Right lobe of liver (tissue), 6 donors: ENCODE measurements at regions not wholly inside any gene's neighbourhood (a gene's known extent, or its start where the extent isn't known, plus 50 kb on each side); places are given as distances from the start of the nearest gene placed in this dataset.

Experiments
- ATAC-seq, 4 donors: fragments of 200-7000 bp; cut with Tn5 transposase; one replicate each; pipeline ENCODE4 v1.9.1; 2020; ENCODE audit warnings: mild to moderate bottlenecking in 4 of 4, moderate library complexity in 4 of 4
- DNase-seq, 3 donors: peaks; one replicate each; pipeline ENCODE4 v3.0.0-alpha.2; 2020
- H3K27ac ChIP-seq, 3 donors: fragments of 200-600 bp; one replicate each; pipeline ENCODE4 v1.8.0; 2022
- H3K27me3 ChIP-seq, 2 donors: fragments of 200-600 bp; one replicate each; pipeline ENCODE4 v1.8.0; 2022
- H3K36me3 ChIP-seq, 4 donors: fragments of 200-600 bp; sonication (generic) in 1 of 4; one replicate each; pipeline versions ENCODE4 v1.5.1 to v1.8.0; 2017 to 2022; ENCODE audit warnings: control low read depth in 1 of 4
- H3K4me1 ChIP-seq, 4 donors: fragments of 200-600 bp; sonication (generic) in 1 of 4; one replicate each; pipeline versions ENCODE4 v1.5.1 to v1.8.0; 2017 to 2022; ENCODE audit warnings: control low read depth in 1 of 4
- H3K4me3 ChIP-seq, 3 donors: fragments of 200-600 bp; one replicate each; pipeline ENCODE4 v1.8.0; 2022
- H3K9me3 ChIP-seq, 4 donors: fragments of 200-600 bp; sonication (generic) in 1 of 4; one replicate each; pipeline versions ENCODE4 v1.5.1 to v1.8.0; 2017 to 2022; ENCODE audit warnings: control low read depth in 1 of 4
- POLR2A ChIP-seq: fragments of 450-650 bp; IDR thresholded peaks from one replicate; pipeline ENCODE4 v1.6.1; 2017; ENCODE audit warnings: antibody characterized with exemption, mild to moderate bottlenecking
- WGBS: methylation state at CpG from one replicate; pipeline ENCODE4 v1.1.6; 2018; ENCODE audit warnings: low coverage, low lambda C conversion rate; ENCODE audit not compliant: insufficient coverage; ENCODE audit errors: missing lambda C conversion rate; 5-methylcytosine and 5-hydroxymethylcytosine counted together
- intact Hi-C, 2 donors: fragments of 100-400 bp; cut with DNase I; formaldehyde crosslinking; loops; one replicate each; pipeline versions ENCODE4 v1.11.2 to v1.14.1; 2022
- TF ChIP-seq, protein P1 (sequence below), 4 donors: fragments of 200-600 bp in 3 of 4; fragments of 450-650 bp in 1 of 4; IDR thresholded peaks; one replicate each; pipeline versions ENCODE4 v1.5.1 to v1.8.0; 2016 to 2022; ENCODE audit warnings: antibody characterized with exemption in 4 of 4, mild to moderate bottlenecking in 2 of 4
- donor health status: DM: no; HTN: yes; CAD: no.
- donor health status: DM: no; HTN: no; CAD: no.
- donor health status: DM: no; HTN: no; CAD: no.
- donor health status: DM: no; HTN: yes; CAD: no.
- donor health status: DM: no; HTN: yes; CAD: no.

DNA sequence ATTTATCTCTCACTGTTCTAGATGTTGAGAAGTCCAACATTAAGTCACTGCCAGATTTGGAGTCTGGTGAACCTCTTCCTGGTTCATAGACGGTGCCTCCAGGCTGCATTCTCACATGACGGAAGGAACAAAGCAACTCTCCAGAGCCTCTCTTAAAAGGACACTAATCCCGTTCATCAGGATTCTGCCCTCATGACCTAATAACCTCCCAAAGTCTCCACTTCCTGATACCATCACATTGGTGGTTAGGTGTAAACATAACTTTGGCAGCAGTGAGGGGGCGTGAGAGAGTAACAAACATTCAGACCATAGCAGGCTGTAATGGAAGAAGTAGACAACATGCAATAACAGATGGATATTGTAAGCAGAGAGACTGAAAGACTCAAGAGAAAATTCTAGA, 388.6 kb downstream of the PDHA2 start:
- ATAC-seq: no peak
- H3K27ac ChIP-seq: no peak overlapping the region
- H3K9me3 ChIP-seq: no peaks in the 10 kb centered on the region
- WGBS: 31% methylated on average over 4 of the region's 4 CpGs
- no peaks in the 10 kb centered on the region for H3K4me1 ChIP-seq
- DNase-seq: no peak
- TF ChIP-seq, protein P1, sequence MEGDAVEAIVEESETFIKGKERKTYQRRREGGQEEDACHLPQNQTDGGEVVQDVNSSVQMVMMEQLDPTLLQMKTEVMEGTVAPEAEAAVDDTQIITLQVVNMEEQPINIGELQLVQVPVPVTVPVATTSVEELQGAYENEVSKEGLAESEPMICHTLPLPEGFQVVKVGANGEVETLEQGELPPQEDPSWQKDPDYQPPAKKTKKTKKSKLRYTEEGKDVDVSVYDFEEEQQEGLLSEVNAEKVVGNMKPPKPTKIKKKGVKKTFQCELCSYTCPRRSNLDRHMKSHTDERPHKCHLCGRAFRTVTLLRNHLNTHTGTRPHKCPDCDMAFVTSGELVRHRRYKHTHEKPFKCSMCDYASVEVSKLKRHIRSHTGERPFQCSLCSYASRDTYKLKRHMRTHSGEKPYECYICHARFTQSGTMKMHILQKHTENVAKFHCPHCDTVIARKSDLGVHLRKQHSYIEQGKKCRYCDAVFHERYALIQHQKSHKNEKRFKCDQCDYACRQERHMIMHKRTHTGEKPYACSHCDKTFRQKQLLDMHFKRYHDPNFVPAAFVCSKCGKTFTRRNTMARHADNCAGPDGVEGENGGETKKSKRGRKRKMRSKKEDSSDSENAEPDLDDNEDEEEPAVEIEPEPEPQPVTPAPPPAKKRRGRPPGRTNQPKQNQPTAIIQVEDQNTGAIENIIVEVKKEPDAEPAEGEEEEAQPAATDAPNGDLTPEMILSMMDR (IDR thresholded peaks at IDR 0.05): no peak
- no peak for TF ChIP-seq POLR2A
- intact Hi-C loops: no loop called here
- no peak overlapping the region for H3K4me3 ChIP-seq
- no peaks in the 10 kb centered on the region for H3K27me3 ChIP-seq
- no peaks in the 10 kb centered on the region for H3K36me3 ChIP-seq

- intact Hi-C loops: no loop called here
Measured at GRCh38 chr4:96240041-96240440, 400.1 kb downstream of the PDHA2 start.

GRCh38 chr4:96241819-96242218, 401.9 kb downstream of the PDHA2 start:
- H3K27me3 ChIP-seq: no peaks in the 10 kb centered on the region
- no peak for ATAC-seq
- no peak for DNase-seq
- intact Hi-C loops: no loop called here
- no peak overlapping the region for H3K4me3 ChIP-seq
- no peaks in the 10 kb centered on the region for H3K36me3 ChIP-seq
- TF ChIP-seq POLR2A: no peak
- TF ChIP-seq, protein P1 (IDR thresholded peaks at IDR 0.05): no peak
- no peaks in the 10 kb centered on the region for H3K9me3 ChIP-seq
- H3K4me1 ChIP-seq: no peaks in the 10 kb centered on the region
- H3K27ac ChIP-seq: no peak overlapping the region

More at GRCh38 chr4:96240041-96240440, 400.1 kb downstream of the PDHA2 start:
- 43% methylated on average over 4 of the region's 4 CpGs for WGBS
- DNase-seq: no peak
- no peaks in the 10 kb centered on the region for H3K4me1 ChIP-seq
- TF ChIP-seq, protein P1 (IDR thresholded peaks at IDR 0.05): no peak
- no peak for TF ChIP-seq POLR2A
- no peak overlapping the region for H3K4me3 ChIP-seq
- H3K9me3 ChIP-seq: no peaks in the 10 kb centered on the region
- no peak overlapping the region for H3K27ac ChIP-seq
- H3K36me3 ChIP-seq: no peaks in the 10 kb centered on the region
- ATAC-seq: no peak
- no peaks in the 10 kb centered on the region for H3K27me3 ChIP-seq

- no peak overlapping the region for H3K4me3 ChIP-seq
- H3K9me3 ChIP-seq: no peaks in the 10 kb centered on the region
- no peaks in the 10 kb centered on the region for H3K4me1 ChIP-seq
- intact Hi-C loops: no loop called here
- no peaks in the 10 kb centered on the region for H3K36me3 ChIP-seq
- TF ChIP-seq, protein P1 (IDR thresholded peaks at IDR 0.05): no peak
- TF ChIP-seq POLR2A: no peak
- H3K27ac ChIP-seq: no peak overlapping the region
- H3K27me3 ChIP-seq: no peaks in the 10 kb centered on the region
- no peak for DNase-seq
- no peak for ATAC-seq
Measured at GRCh38 chr4:96247096-96247495, 407.2 kb downstream of the PDHA2 start.

DNA sequence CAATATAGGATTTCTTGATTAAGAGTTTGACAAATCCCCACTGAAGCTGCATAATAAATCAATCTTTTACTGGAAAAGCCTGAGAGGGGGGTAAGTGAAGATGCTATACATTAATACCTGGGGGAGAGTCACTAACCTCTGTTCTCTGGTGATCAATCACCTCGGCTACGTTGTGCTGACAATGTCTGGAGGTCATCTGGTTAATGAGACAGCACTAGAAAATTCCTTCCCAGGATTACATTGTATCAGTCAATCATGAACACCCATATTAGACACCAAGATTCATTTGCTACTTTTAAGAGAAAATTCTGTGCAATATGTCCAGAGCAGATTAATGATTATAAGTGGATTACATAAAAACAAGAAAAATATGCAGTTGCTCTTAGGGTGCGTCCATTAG, 408.3 kb downstream of the PDHA2 start:
- no peak overlapping the region for H3K4me3 ChIP-seq
- ATAC-seq (no peak), DNase-seq (no peak)
- H3K36me3 ChIP-seq: no peaks in the 10 kb centered on the region
- no peaks in the 10 kb centered on the region for H3K9me3 ChIP-seq
- no peak for TF ChIP-seq POLR2A
- TF ChIP-seq, protein P1 (IDR thresholded peaks at IDR 0.05): no peak
- intact Hi-C loops: no loop called here
- H3K27ac ChIP-seq: no peak overlapping the region
- no peaks in the 10 kb centered on the region for H3K4me1 ChIP-seq
- no peaks in the 10 kb centered on the region for H3K27me3 ChIP-seq
- WGBS: 41% methylated on average over 3 of the region's 3 CpGs
